Spleen (tissue), 11 donors: ENCODE measurements at regions not wholly inside any gene's neighbourhood (a gene's known extent, or its start where the extent isn't known, plus 50 kb on each side); places are given as distances from the start of the nearest gene placed in this dataset.

Source experiments
- DNase-seq: peaks from one replicate; pipeline ENCODE4 v3.0.0-alpha.2; 2020
- H3K27ac ChIP-seq, 8 donors: fragments of 200-600 bp; sonication (generic) in 7 of 8; 1 replicate in 4 of 8; 2 replicates in 4 of 8; pipeline versions ENCODE4 v1.5.0 to v1.8.0; 2016 to 2021; ENCODE audit warnings: inconsistent platforms in 4 of 8, mild to moderate bottlenecking in 4 of 8, moderate library complexity in 1 of 8
- H3K27me3 ChIP-seq, 7 donors: fragments of 200-600 bp; sonication (generic) in 6 of 7; replicated peaks in 1 of 7; 1 replicate in 4 of 7; 2 replicates in 3 of 7; pipeline versions ENCODE4 v1.5.0 to v1.8.0; 2016 to 2021; ENCODE audit warnings: inconsistent platforms in 3 of 7, mild to moderate bottlenecking in 1 of 7
- H3K36me3 ChIP-seq, 6 donors: fragments of 200-600 bp; sonication (generic) in 5 of 6; 1 replicate in 4 of 6; 2 replicates in 2 of 6; pipeline versions ENCODE4 v1.5.0 to v1.8.0; 2016 to 2021; ENCODE audit warnings: inconsistent platforms in 2 of 6
- H3K4me1 ChIP-seq, 6 donors: fragments of 200-600 bp; sonication (generic) in 5 of 6; 1 replicate in 3 of 6; 2 replicates in 3 of 6; pipeline versions ENCODE4 v1.5.0 to v1.8.0; 2016 to 2021; ENCODE audit warnings: inconsistent platforms in 3 of 6
- H3K4me3 ChIP-seq, 8 donors: fragments of 200-600 bp; sonication (generic) in 7 of 8; 1 replicate in 4 of 8; 2 replicates in 4 of 8; pipeline versions ENCODE4 v1.5.0 to v1.8.0; 2016 to 2021; ENCODE audit warnings: inconsistent platforms in 4 of 8, mild to moderate bottlenecking in 4 of 8, moderate library complexity in 2 of 8
- H3K9me3 ChIP-seq, 8 donors: fragments of 200-600 bp; sonication (generic) in 7 of 8; 1 replicate in 4 of 8; 2 replicates in 4 of 8; pipeline versions ENCODE4 v1.5.0 to v1.8.0; 2016 to 2021; ENCODE audit warnings: inconsistent platforms in 4 of 8
- CTCF ChIP-seq, 11 experiments: fragments of 200-600 bp in 7 of 11; fragments of 450-650 bp in 4 of 11; sonication (generic) in 4 of 11; IDR thresholded peaks in 8 of 11; conservative IDR thresholded peaks in 3 of 11; 1 replicate in 7 of 11; 2 replicates in 4 of 11; pipeline versions ENCODE4 v1.4.0 to v1.8.0; 2016 to 2021; ENCODE audit warnings: antibody characterized with exemption in 11 of 11, inconsistent platforms in 4 of 11, mild to moderate bottlenecking in 1 of 11
- POLR2A ChIP-seq, 3 donors: fragments of 450-650 bp; IDR thresholded peaks; one replicate each; pipeline ENCODE4 v1.5.1; 2017; ENCODE audit warnings: antibody characterized with exemption in 3 of 3, mild to moderate bottlenecking in 1 of 3
- POLR2AphosphoS5 ChIP-seq, 3 donors: sonication (generic); formaldehyde crosslinking; IDR thresholded peaks; one replicate each; pipeline ENCODE4 v1.5.1; 2017; ENCODE audit warnings: antibody characterized with exemption in 3 of 3
- WGBS, 5 donors: extraction: QIAGEN DNeasy Blood & Tissue Kit in 3 of 5; methylation state at CpG; one replicate each; pipeline versions ENCODE4 v1.1.5 to v1.1.7; 2013 to 2018; 5-methylcytosine and 5-hydroxymethylcytosine counted together
- intact Hi-C: fragments of 100-400 bp; cut with DNase I; formaldehyde crosslinking; loops from one replicate; pipeline ENCODE4 v1.15.0; 2023; ENCODE audit warnings: low total_unique reads
- donor health status: healthy with polysubstance abuse.
- donor health status: DM: no; HTN: no; CAD: no; lungs with moderate emphysema.
- donor health status: DM: no; HTN: no; CAD: no.
- donor health status: Bipolar disorder and iron deficiency.
- donor health status: healthy.
- donor health status: DM: no; HTN: no; CAD: no.
- donor health status: DM: yes; HTN: yes; CAD: no.

GRCh38 chr2:239905884-239906654, 119.1 kb downstream of the NDUFA10 start:
- Histone ChIP-seq H3K4me1 (peaks cover 2 to 15% (median 7%) of the 10 kb centered on the region in 6 donors), H3K4me3 (no peak overlapping the region), H3K36me3 (no peaks in the 10 kb centered on the region), H3K27ac (no peak overlapping the region), H3K27me3 (no peaks in the 10 kb centered on the region), H3K9me3 (peaks cover 0 to 8% (median 2%) of the 10 kb centered on the region in 8 donors)
- intact Hi-C loops = no loop called here
- 89 to 97% (median 97%) methylated on average over 18 of the region's 18 CpGs for WGBS, 5 donors
- TF ChIP-seq POLR2AphosphoS5 (IDR thresholded peaks at IDR 0.05) (no peak), CTCF (IDR thresholded peaks at IDR 0.05 in 8 of 11, conservative IDR thresholded peaks at IDR 0.05 in 3 of 11) (no peak), POLR2A (IDR thresholded peaks at IDR 0.05) (no peak)
- no peak for DNase-seq

DNA sequence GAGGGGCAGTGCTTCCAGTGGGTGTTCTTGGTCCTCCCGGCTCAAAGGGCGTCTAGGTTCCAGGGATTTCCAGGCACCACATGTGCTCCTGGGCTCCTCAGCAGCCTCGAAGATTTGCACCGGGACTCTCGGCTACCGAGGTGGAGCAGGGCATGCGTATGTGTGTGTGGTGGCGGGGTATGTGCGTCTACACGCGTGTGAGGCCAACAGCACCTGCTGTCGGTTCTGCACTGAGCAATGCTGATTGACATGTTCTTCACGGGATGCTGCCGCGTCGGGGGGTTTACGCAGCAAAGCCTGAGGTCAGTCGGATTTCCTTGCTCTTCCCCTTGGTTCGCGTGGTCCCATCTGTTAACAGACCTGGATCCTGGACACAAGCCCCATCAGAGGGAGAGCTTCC, 119.8 kb downstream of the NDUFA10 start:
- intact Hi-C loops = no loop called here
- no peak for TF ChIP-seq POLR2A (IDR thresholded peaks at IDR 0.05)
- TF ChIP-seq POLR2AphosphoS5 (IDR thresholded peaks at IDR 0.05) = no peak
- TF ChIP-seq CTCF (IDR thresholded peaks at IDR 0.05 in 8 of 11, conservative IDR thresholded peaks at IDR 0.05 in 3 of 11) = no peak
- Histone ChIP-seq H3K36me3 (no peaks in the 10 kb centered on the region), H3K9me3 (peaks cover 0 to 8% (median 2%) of the 10 kb centered on the region in 8 donors), H3K4me1 (peaks cover 0 to 8% (median 0%) of the 10 kb centered on the region in 6 donors), H3K4me3 (no peak overlapping the region), H3K27ac (no peak overlapping the region), H3K27me3 (no peaks in the 10 kb centered on the region)
- WGBS, 5 donors = 85 to 99% (median 96%) methylated on average over 13 to 20 of the region's 20 CpGs
- DNase-seq = no peak

DNA sequence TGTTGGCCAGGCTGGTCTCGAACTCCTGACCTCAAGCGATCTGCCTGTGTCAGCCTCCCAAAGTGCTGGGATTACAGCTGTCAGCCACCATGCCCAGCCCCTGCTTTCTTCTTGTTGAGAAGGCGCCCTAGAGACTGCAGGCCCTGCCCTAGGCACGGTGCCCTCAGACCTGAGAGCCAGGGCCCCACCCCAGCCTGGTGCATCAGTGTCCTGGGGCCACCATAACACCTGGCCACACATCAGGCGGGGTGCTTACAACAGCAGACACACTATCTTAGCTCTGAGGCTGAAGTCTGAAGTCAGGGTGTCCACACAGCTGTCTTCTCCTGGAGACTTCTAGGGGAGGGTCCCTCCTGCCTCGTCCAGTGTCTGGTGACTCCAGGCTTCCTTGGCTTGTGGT, 120.6 kb downstream of the NDUFA10 start:
- 86 to 98% (median 89%) methylated on average over 6 of the region's 6 CpGs for WGBS, 5 donors
- Histone ChIP-seq H3K4me1 (no peaks in the 10 kb centered on the region), H3K27me3 (no peaks in the 10 kb centered on the region), H3K4me3 (no peak overlapping the region), H3K27ac (no peak overlapping the region), H3K9me3 (peaks cover 0 to 8% (median 2%) of the 10 kb centered on the region in 8 donors), H3K36me3 (no peaks in the 10 kb centered on the region)
- no peak for DNase-seq
- intact Hi-C loops = no loop called here
- TF ChIP-seq POLR2AphosphoS5 (IDR thresholded peaks at IDR 0.05) = no peak
- TF ChIP-seq CTCF (IDR thresholded peaks at IDR 0.05 in 8 of 11, conservative IDR thresholded peaks at IDR 0.05 in 3 of 11) = no peak
- TF ChIP-seq POLR2A (IDR thresholded peaks at IDR 0.05) = no peak

DNA sequence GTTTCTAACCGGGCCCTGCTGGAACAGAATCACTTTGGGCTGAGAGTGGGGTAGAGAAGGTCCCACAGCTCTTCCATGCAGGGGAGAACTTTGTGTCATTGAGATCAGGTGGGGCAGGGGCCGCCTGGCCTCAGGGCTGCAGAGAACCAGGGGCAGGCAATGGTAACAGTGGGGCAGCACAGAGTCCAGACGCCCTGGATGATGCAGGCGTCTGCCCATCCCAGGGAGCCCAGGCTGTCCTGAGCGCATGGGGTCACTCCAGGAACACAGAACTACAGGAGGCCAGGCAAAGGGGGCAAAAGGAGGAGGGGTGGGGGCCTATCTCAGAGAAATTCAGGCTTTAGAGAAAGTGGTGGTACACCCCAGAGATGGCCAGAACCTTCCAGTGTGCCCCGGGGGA, 121.3 kb downstream of the NDUFA10 start:
- Histone ChIP-seq H3K9me3 (peaks cover 0 to 8% (median 2%) of the 10 kb centered on the region in 8 donors), H3K36me3 (no peaks in the 10 kb centered on the region), H3K27ac (no peak overlapping the region), H3K4me3 (no peak overlapping the region), H3K4me1 (no peaks in the 10 kb centered on the region), H3K27me3 (no peaks in the 10 kb centered on the region)
- DNase-seq = no peak
- TF ChIP-seq POLR2AphosphoS5 (IDR thresholded peaks at IDR 0.05) = no peak
- no peak for TF ChIP-seq CTCF (IDR thresholded peaks at IDR 0.05 in 8 of 11, conservative IDR thresholded peaks at IDR 0.05 in 3 of 11)
- TF ChIP-seq POLR2A (IDR thresholded peaks at IDR 0.05) = no peak
- intact Hi-C loops = no loop called here
- 89 to 97% (median 92%) methylated on average over 6 of the region's 6 CpGs for WGBS, 5 donors
